ENCODE measurements at regions not wholly inside any gene's neighbourhood (a gene's known extent, or its start where the extent isn't known, plus 50 kb on each side); places are given as distances from the start of the nearest gene placed in this dataset.

DNA sequence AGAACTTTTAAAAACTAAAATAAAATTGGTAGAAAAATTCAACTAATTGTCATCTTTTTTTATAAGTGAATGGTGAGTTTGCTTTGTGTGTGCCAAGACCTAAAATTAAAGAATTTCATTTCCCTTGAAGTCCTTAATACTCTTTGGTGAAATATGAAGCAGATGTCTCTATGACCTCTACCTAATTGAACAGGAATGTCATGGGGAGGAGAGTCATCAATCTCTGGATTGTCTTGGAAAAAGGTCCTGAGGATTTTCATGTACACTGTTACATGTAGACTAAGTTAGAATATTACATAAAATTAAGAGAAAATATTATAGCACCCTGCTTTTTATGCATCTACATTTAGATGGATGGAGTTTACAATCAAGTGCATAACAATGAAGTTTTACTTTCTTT lies 177.9 kb upstream of the LRP1B start:
- DNase-seq (ENCODE audit: insufficient read length, low spot score, missing footprints) = no peak

DNA sequence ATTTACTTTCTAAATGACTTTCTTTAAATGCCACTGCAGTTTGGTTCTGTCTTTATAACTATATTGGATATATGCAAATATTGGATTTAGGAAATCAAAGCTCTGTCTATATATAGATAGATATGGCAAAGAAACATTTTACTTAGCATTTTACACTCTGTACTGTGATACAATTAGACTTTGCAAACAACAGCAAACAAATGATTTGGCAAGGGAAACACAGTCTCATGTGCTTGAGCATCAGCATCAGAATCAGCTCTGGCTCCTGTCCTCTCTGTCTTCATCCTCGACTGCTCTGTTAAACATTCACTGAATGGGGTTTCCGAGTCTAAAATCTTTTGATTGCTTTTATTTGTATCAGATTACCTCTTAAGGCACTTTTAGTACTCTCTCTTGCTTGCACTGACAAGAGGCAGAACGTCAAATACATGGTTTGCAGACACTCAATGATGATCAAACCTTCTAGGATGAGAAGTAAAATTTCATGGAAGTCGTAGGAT lies 176.8 kb upstream of the LRP1B start:
- no peaks in the 10 kb centered on the region for H4K20me1 ChIP-seq (ENCODE audit: insufficient read depth, low read length)
- no peaks in the 10 kb centered on the region for H3K79me2 ChIP-seq (ENCODE audit: insufficient read depth, low read length)
- no peak overlapping the region for H3K4me2 ChIP-seq (ENCODE audit: insufficient read depth, low read length)
- no peaks in the 10 kb centered on the region for H3K36me3 ChIP-seq (ENCODE audit: insufficient read depth, low read length)
- TF ChIP-seq, protein P1, sequence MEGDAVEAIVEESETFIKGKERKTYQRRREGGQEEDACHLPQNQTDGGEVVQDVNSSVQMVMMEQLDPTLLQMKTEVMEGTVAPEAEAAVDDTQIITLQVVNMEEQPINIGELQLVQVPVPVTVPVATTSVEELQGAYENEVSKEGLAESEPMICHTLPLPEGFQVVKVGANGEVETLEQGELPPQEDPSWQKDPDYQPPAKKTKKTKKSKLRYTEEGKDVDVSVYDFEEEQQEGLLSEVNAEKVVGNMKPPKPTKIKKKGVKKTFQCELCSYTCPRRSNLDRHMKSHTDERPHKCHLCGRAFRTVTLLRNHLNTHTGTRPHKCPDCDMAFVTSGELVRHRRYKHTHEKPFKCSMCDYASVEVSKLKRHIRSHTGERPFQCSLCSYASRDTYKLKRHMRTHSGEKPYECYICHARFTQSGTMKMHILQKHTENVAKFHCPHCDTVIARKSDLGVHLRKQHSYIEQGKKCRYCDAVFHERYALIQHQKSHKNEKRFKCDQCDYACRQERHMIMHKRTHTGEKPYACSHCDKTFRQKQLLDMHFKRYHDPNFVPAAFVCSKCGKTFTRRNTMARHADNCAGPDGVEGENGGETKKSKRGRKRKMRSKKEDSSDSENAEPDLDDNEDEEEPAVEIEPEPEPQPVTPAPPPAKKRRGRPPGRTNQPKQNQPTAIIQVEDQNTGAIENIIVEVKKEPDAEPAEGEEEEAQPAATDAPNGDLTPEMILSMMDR (IDR thresholded peaks at IDR 0.05; ENCODE audit: extremely low read depth, low read depth, low read length) = no peak
- no peak overlapping the region for H3K27ac ChIP-seq (ENCODE audit: low read depth, low read length)
- no peaks in the 10 kb centered on the region for H3K27me3 ChIP-seq (ENCODE audit: insufficient read depth, low read length)
- no peak overlapping the region for H2AFZ ChIP-seq (ENCODE audit: low read length)
- no peaks in the 10 kb centered on the region for H3K4me1 ChIP-seq (ENCODE audit: insufficient read depth, low read length)
- no peak for DNase-seq (ENCODE audit: insufficient read length, low spot score, missing footprints)
- H3K9me3 ChIP-seq (ENCODE audit: low read depth, low read length) = peaks cover 7% of the 10 kb centered on the region
- no peak overlapping the region for H3K4me3 ChIP-seq (ENCODE audit: insufficient read depth, low read length)

More for the DNA sequence above, 177.9 kb upstream of the LRP1B start:
- Histone ChIP-seq H3K4me1 (ENCODE audit: insufficient read depth, low read length) (no peaks in the 10 kb centered on the region), H3K36me3 (ENCODE audit: insufficient read depth, low read length) (no peaks in the 10 kb centered on the region), H3K27me3 (ENCODE audit: insufficient read depth, low read length) (no peaks in the 10 kb centered on the region), H3K4me2 (ENCODE audit: insufficient read depth, low read length) (no peak overlapping the region), H2AFZ (ENCODE audit: low read length) (no peak overlapping the region), H3K79me2 (ENCODE audit: insufficient read depth, low read length) (no peaks in the 10 kb centered on the region), H4K20me1 (ENCODE audit: insufficient read depth, low read length) (no peaks in the 10 kb centered on the region), H3K4me3 (ENCODE audit: insufficient read depth, low read length) (no peak overlapping the region), H3K27ac (ENCODE audit: low read depth, low read length) (no peak overlapping the region), H3K9me3 (ENCODE audit: low read depth, low read length) (peaks cover 7% of the 10 kb centered on the region)
- TF ChIP-seq, protein P1 (IDR thresholded peaks at IDR 0.05; ENCODE audit: extremely low read depth, low read depth, low read length) = no peak

- no peak overlapping the region for H3K27ac ChIP-seq (ENCODE audit: low read depth, low read length)
Measured at GRCh38 chr2:142307086-142307485, 176.3 kb upstream of the LRP1B start.

GRCh38 chr2:142306131-142306530 lies 175.3 kb upstream of the LRP1B start:
- no peaks in the 10 kb centered on the region for H4K20me1 ChIP-seq (ENCODE audit: insufficient read depth, low read length)
- no peak overlapping the region for H3K4me2 ChIP-seq (ENCODE audit: insufficient read depth, low read length)
- no peak overlapping the region for H2AFZ ChIP-seq (ENCODE audit: low read length)
- H3K36me3 ChIP-seq (ENCODE audit: insufficient read depth, low read length) = no peaks in the 10 kb centered on the region
- DNase-seq (ENCODE audit: insufficient read length, low spot score, missing footprints) = no peak
- H3K4me3 ChIP-seq (ENCODE audit: insufficient read depth, low read length) = no peak overlapping the region
- TF ChIP-seq, protein P1 (IDR thresholded peaks at IDR 0.05; ENCODE audit: extremely low read depth, low read depth, low read length) = no peak
- no peak overlapping the region for H3K27ac ChIP-seq (ENCODE audit: low read depth, low read length)
- no peaks in the 10 kb centered on the region for H3K27me3 ChIP-seq (ENCODE audit: insufficient read depth, low read length)
- no peaks in the 10 kb centered on the region for H3K79me2 ChIP-seq (ENCODE audit: insufficient read depth, low read length)
- no peaks in the 10 kb centered on the region for H3K4me1 ChIP-seq (ENCODE audit: insufficient read depth, low read length)
- peaks cover 7% of the 10 kb centered on the region for H3K9me3 ChIP-seq (ENCODE audit: low read depth, low read length)

More at GRCh38 chr2:142307086-142307485, 176.3 kb upstream of the LRP1B start:
- Histone ChIP-seq H2AFZ (ENCODE audit: low read length) (no peak overlapping the region), H3K4me2 (ENCODE audit: insufficient read depth, low read length) (no peak overlapping the region), H3K4me3 (ENCODE audit: insufficient read depth, low read length) (no peak overlapping the region), H4K20me1 (ENCODE audit: insufficient read depth, low read length) (no peaks in the 10 kb centered on the region), H3K4me1 (ENCODE audit: insufficient read depth, low read length) (no peaks in the 10 kb centered on the region), H3K79me2 (ENCODE audit: insufficient read depth, low read length) (no peaks in the 10 kb centered on the region), H3K9me3 (ENCODE audit: low read depth, low read length) (peaks cover 7% of the 10 kb centered on the region), H3K36me3 (ENCODE audit: insufficient read depth, low read length) (no peaks in the 10 kb centered on the region), H3K27me3 (ENCODE audit: insufficient read depth, low read length) (no peaks in the 10 kb centered on the region)
- DNase-seq (ENCODE audit: insufficient read length, low spot score, missing footprints) = no peak
- TF ChIP-seq, protein P1 (IDR thresholded peaks at IDR 0.05; ENCODE audit: extremely low read depth, low read depth, low read length) = no peak

Measured in osteoblast (primary cell).